H9 (cell line): ENCODE measurements at regions not wholly inside any gene's neighbourhood (a gene's known extent, or its start where the extent isn't known, plus 50 kb on each side); places are given as distances from the start of the nearest gene placed in this dataset.

Experiments
- DNase-seq: peaks from one replicate; pipeline ENCODE4 v3.0.0-alpha.2; 2017
- H2AFZ ChIP-seq: one replicate; pipeline ENCODE4 v1.6.1; 2013; ENCODE audit warnings: mild to moderate bottlenecking, low read length, control low read depth, moderate library complexity
- H2AK5ac ChIP-seq: 2 replicates; pipeline ENCODE4 v1.6.1; 2013; ENCODE audit warnings: low read length, control low read depth, mixed read lengths; ENCODE audit not compliant: insufficient read length
- H2BK120ac ChIP-seq: one replicate; pipeline ENCODE4 v1.6.1; 2013; ENCODE audit warnings: low read depth, mild to moderate bottlenecking, low read length, control low read depth, inconsistent platforms; ENCODE audit not compliant: poor library complexity, severe bottlenecking
- H2BK12ac ChIP-seq: 2 replicates; pipeline ENCODE4 v1.6.1; 2013; ENCODE audit warnings: low read length, control low read depth, mixed read lengths, low read depth; ENCODE audit not compliant: insufficient read length
- H2BK15ac ChIP-seq: 2 replicates; pipeline ENCODE4 v1.6.1; 2013; ENCODE audit warnings: low read depth, low read length, control low read depth
- H2BK20ac ChIP-seq: one replicate; pipeline ENCODE4 v1.6.1; 2013; ENCODE audit warnings: low read depth, mild to moderate bottlenecking, low read length, control low read depth, inconsistent platforms; ENCODE audit not compliant: poor library complexity, severe bottlenecking
- H2BK5ac ChIP-seq: 2 replicates; pipeline ENCODE4 v1.6.1; 2013; ENCODE audit warnings: low read length, control low read depth, mixed read lengths; ENCODE audit not compliant: insufficient read length
- H3K14ac ChIP-seq: 2 replicates; pipeline ENCODE4 v1.6.1; 2013; ENCODE audit warnings: low read length, control low read depth; ENCODE audit not compliant: insufficient read depth
- H3K18ac ChIP-seq: 2 replicates; pipeline ENCODE4 v1.6.1; 2013; ENCODE audit warnings: low read depth, mild to moderate bottlenecking, mixed read lengths, low read length, control low read depth; ENCODE audit not compliant: insufficient read length
- H3K23ac ChIP-seq: 2 replicates; pipeline ENCODE4 v1.6.1; 2013; ENCODE audit warnings: low read length, control low read depth, mixed read lengths, low read depth; ENCODE audit not compliant: insufficient read length
- H3K23me2 ChIP-seq: 2 replicates; pipeline ENCODE4 v1.6.1; 2013; ENCODE audit warnings: low read depth, mild to moderate bottlenecking, mixed read lengths, low read length, control low read depth; ENCODE audit not compliant: insufficient read length, poor library complexity, severe bottlenecking
- H3K27ac ChIP-seq: 2 replicates; pipeline ENCODE4 v1.5.1; 2013; ENCODE audit warnings: low read length, control low read depth, mixed read lengths, low read depth; ENCODE audit not compliant: insufficient read length
- H3K27me3 ChIP-seq: 2 replicates; pipeline ENCODE4 v1.6.1; 2013; ENCODE audit warnings: low read length, control low read depth, inconsistent platforms; ENCODE audit not compliant: insufficient read depth
- H3K4ac ChIP-seq: 2 replicates; pipeline ENCODE4 v1.6.1; 2013; ENCODE audit warnings: low read depth, mild to moderate bottlenecking, control low read depth, inconsistent platforms, low read length, moderate library complexity
- H3K4me1 ChIP-seq: 2 replicates; pipeline ENCODE4 v1.6.1; 2013; ENCODE audit warnings: low read length, control low read depth, inconsistent platforms; ENCODE audit not compliant: insufficient read depth
- H3K4me2 ChIP-seq: 2 replicates; pipeline ENCODE4 v1.6.1; 2013; ENCODE audit warnings: low read length, control low read depth, mixed read lengths; ENCODE audit not compliant: insufficient read length, insufficient read depth
- H3K56ac ChIP-seq: 2 replicates; pipeline ENCODE4 v1.6.1; 2013; ENCODE audit warnings: low read depth, mild to moderate bottlenecking, mixed read lengths, low read length, control low read depth; ENCODE audit not compliant: insufficient read length
- H3K79me1 ChIP-seq: 2 replicates; pipeline ENCODE4 v1.6.1; 2013; ENCODE audit warnings: low read depth, mild to moderate bottlenecking, moderate library complexity, low read length, control low read depth, inconsistent platforms; ENCODE audit not compliant: insufficient read depth, poor library complexity, severe bottlenecking
- H3K79me2 ChIP-seq: 2 replicates; pipeline ENCODE4 v1.6.1; 2013; ENCODE audit warnings: low read length, control low read depth, inconsistent platforms; ENCODE audit not compliant: insufficient read depth
- H3K9ac ChIP-seq: 2 replicates; pipeline ENCODE4 v1.6.1; 2013; ENCODE audit warnings: low read length, control low read depth, mixed read lengths; ENCODE audit not compliant: insufficient read length; ENCODE audit errors: extremely low read depth
- H3K9me3 ChIP-seq: one replicate; pipeline ENCODE4 v1.6.1; 2013; ENCODE audit warnings: low read depth, low read length, inconsistent platforms; ENCODE audit not compliant: control insufficient read depth
- H3T11ph ChIP-seq: one replicate; pipeline ENCODE4 v1.6.1; 2013; ENCODE audit warnings: mild to moderate bottlenecking, low read length, control low read depth, inconsistent platforms
- H4K20me1 ChIP-seq: one replicate; pipeline ENCODE4 v1.6.1; 2013; ENCODE audit not compliant: control insufficient read depth, insufficient read length, insufficient read depth
- H4K5ac ChIP-seq: 2 replicates; pipeline ENCODE4 v1.6.1; 2013; ENCODE audit warnings: low read depth, mild to moderate bottlenecking, mixed read lengths, low read length, control low read depth; ENCODE audit not compliant: insufficient read length
- H4K8ac ChIP-seq: replicated peaks from 2 replicates; pipeline ENCODE4 v1.6.1; 2013; ENCODE audit warnings: low read length, control low read depth, mixed read lengths, low read depth; ENCODE audit not compliant: insufficient read length
- H4K91ac ChIP-seq: 2 replicates; pipeline ENCODE4 v1.6.1; 2013; ENCODE audit warnings: low read depth, mild to moderate bottlenecking, moderate library complexity, mixed read lengths, low read length, control low read depth; ENCODE audit not compliant: insufficient read length
- H3K27ac Mint-ChIP-seq, 3 experiments: 2 replicates in 2 of 3; 3 replicates in 1 of 3; pipeline ENCODE4 v1.8.0; 2020 to 2021; ENCODE audit warnings: mixed read lengths in 3 of 3, mild to moderate bottlenecking in 1 of 3, moderate library complexity in 1 of 3
- H3K27me3 Mint-ChIP-seq: 2 replicates; pipeline ENCODE4 v1.8.0; 2021; ENCODE audit warnings: low read depth, mild to moderate bottlenecking, moderate library complexity, mixed read lengths
- H3K36me3 Mint-ChIP-seq, 3 experiments: 2 replicates in 2 of 3; 3 replicates in 1 of 3; pipeline ENCODE4 v1.8.0; 2020 to 2021; ENCODE audit warnings: low read depth in 3 of 3, mixed read lengths in 3 of 3; ENCODE audit not compliant: insufficient read depth in 1 of 3
- H3K4me1 Mint-ChIP-seq, 2 experiments: 2 replicates each; pipeline ENCODE4 v1.8.0; 2020; ENCODE audit warnings: mixed read lengths in 2 of 2
- H3K4me3 Mint-ChIP-seq, 2 experiments: 2 replicates in 1 of 2; 3 replicates in 1 of 2; pipeline ENCODE4 v1.8.0; 2020 to 2021; ENCODE audit warnings: mild to moderate bottlenecking in 2 of 2, mixed read lengths in 2 of 2, moderate library complexity in 1 of 2
- H3K9me3 Mint-ChIP-seq, 2 experiments: 2 replicates in 1 of 2; 3 replicates in 1 of 2; pipeline ENCODE4 v1.8.0; 2020; ENCODE audit warnings: mild to moderate bottlenecking in 2 of 2, mixed read lengths in 2 of 2, moderate library complexity in 1 of 2
- CTCF ChIP-seq: fragments of 200-600 bp; sonication (generic); conservative IDR thresholded peaks from 3 replicates; pipeline ENCODE4 v1.8.0; 2021; ENCODE audit warnings: antibody characterized with exemption, mild to moderate bottlenecking
- WGBS: extraction: QIAGEN DNeasy Blood & Tissue Kit; methylation state at CpG from one replicate; pipeline ENCODE4 v1.1.7; 2013; ENCODE audit warnings: missing lambda C conversion rate, low lambda C conversion rate, mixed read lengths; ENCODE audit not compliant: insufficient read length; ENCODE audit errors: extremely low coverage; 5-methylcytosine and 5-hydroxymethylcytosine counted together

DNA sequence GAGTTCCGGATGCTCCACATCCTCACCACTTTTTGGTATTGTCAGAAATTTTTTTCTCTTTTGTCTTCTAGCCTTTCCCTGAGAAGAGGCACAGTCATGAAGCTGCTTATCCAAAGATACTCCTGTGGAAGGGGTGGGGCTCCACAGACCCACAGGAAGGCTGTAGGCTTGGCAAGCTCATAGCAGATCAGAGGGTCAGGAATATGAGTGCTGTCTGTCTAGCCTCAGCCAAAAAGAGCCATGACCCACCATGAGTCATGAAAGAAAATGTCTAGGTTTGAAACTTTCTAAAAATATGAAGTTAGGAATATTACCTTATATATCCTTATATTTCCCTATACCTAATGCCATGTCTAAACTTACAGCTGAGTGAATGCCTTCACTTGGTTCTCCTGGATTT lies 118.2 kb upstream of the THBS1 start:
- no peak overlapping the region for H3K27ac ChIP-seq

More for the DNA sequence above, 118.2 kb upstream of the THBS1 start:
- Histone ChIP-seq H4K91ac (no peak overlapping the region), H2AFZ (no peak overlapping the region), H3K23me2 (no peaks in the 10 kb centered on the region), H2BK120ac (no peak overlapping the region), H2BK12ac (no peak overlapping the region), H3K4me1 (no peaks in the 10 kb centered on the region), H4K8ac (no peak overlapping the region), H3K27me3 (no peaks in the 10 kb centered on the region; the same call in 1 of the 2 replicates), H3K4ac (no peak overlapping the region), H4K20me1 (no peaks in the 10 kb centered on the region), H3K14ac (no peak overlapping the region), H3K18ac (no peak overlapping the region), H3K4me2 (no peak overlapping the region), H3K9me3 (no peaks in the 10 kb centered on the region), H3K79me1 (no peaks in the 10 kb centered on the region), H3T11ph (no peak overlapping the region), H2BK20ac (no peak overlapping the region), H3K56ac (no peak overlapping the region), H2BK5ac (no peak overlapping the region), H4K5ac (no peak overlapping the region), H3K79me2 (no peaks in the 10 kb centered on the region), H2BK15ac (no peak overlapping the region), H3K9ac (no peak overlapping the region), H2AK5ac (no peak overlapping the region), H3K23ac (no peak overlapping the region)
- Mint-ChIP-seq H3K27me3 (no peaks in the 10 kb centered on the region; the same call in 1 of the 2 replicates), H3K4me3 (no peak overlapping the region), H3K4me1 (no peaks in the 10 kb centered on the region), H3K27ac (peak overlapping the region in 1 of 3 experiments; percentile 70; a peak in 1 of 7 replicates), H3K9me3 (no peaks in the 10 kb centered on the region), H3K36me3 (no peaks in the 10 kb centered on the region)
- DNase-seq = no peak
- no peak for TF ChIP-seq CTCF
- no CpG with 5 or more reads among the region's 1 CpG for WGBS
